BLaER1 treated with 17β-estradiol and CSF1 and Interleukin-3, amounts not matched to agents 10 nM and 100 nM (cell line): ENCODE measurements at regions not wholly inside any gene's neighbourhood (a gene's known extent, or its start where the extent isn't known, plus 50 kb on each side); places are given as distances from the start of the nearest gene placed in this dataset.

Experiments used
- H3K27ac ChIP-seq, 11 experiments: shearing (Covaris generic); formaldehyde crosslinking; 2 replicates each; pipeline ENCODE4 v1.8.1; 2022
- H3K27me3 ChIP-seq, 11 experiments: shearing (Covaris generic); formaldehyde crosslinking; 2 replicates each; pipeline ENCODE4 v1.8.1; 2022
- H3K36me3 ChIP-seq, 11 experiments: shearing (Covaris generic); formaldehyde crosslinking; 2 replicates each; pipeline ENCODE4 v1.8.1; 2022
- H3K4me1 ChIP-seq, 10 experiments: shearing (Covaris generic); formaldehyde crosslinking; 2 replicates each; pipeline ENCODE4 v1.8.1; 2022
- H3K4me2 ChIP-seq, 11 experiments: shearing (Covaris generic); formaldehyde crosslinking; 2 replicates each; pipeline ENCODE4 v1.8.1; 2022
- H3K4me3 ChIP-seq, 10 experiments: shearing (Covaris generic); formaldehyde crosslinking; 2 replicates each; pipeline ENCODE4 v1.8.1; 2022
- H3K9ac ChIP-seq, 11 experiments: shearing (Covaris generic); formaldehyde crosslinking; 2 replicates each; pipeline ENCODE4 v1.8.1; 2022
- H3K9me3 ChIP-seq, 11 experiments: shearing (Covaris generic); formaldehyde crosslinking; replicated peaks in 1 of 11; 2 replicates each; pipeline ENCODE4 v1.8.1; 2022
- H4K20me1 ChIP-seq, 11 experiments: shearing (Covaris generic); formaldehyde crosslinking; 2 replicates each; pipeline ENCODE4 v1.8.1; 2022
- Cebpa-rat ChIP-seq, 11 experiments: shearing (Covaris generic); IDR thresholded peaks; 2 replicates each; pipeline ENCODE4 v1.8.1; 2022

GRCh38 chr5:89208811-89209210, 325.8 kb upstream of the MEF2C start:
- H3K27ac ChIP-seq: no peak overlapping the region
- TF ChIP-seq Cebpa-rat (IDR thresholded peaks at IDR 0.05): no peak

GRCh38 chr5:89208392-89208791, 325.4 kb upstream of the MEF2C start:
- no peak overlapping the region for H3K9ac ChIP-seq
- no peak for TF ChIP-seq Cebpa-rat (IDR thresholded peaks at IDR 0.05)
- no peaks in the 10 kb centered on the region; a peak in 1 of 22 replicates for H3K9me3 ChIP-seq
- no peak overlapping the region for H3K27ac ChIP-seq
- H3K27me3 ChIP-seq: no peaks in the 10 kb centered on the region
- no peaks in the 10 kb centered on the region for H3K36me3 ChIP-seq
- H3K4me3 ChIP-seq: no peak overlapping the region
- H4K20me1 ChIP-seq: no peaks in the 10 kb centered on the region
- no peak overlapping the region for H3K4me2 ChIP-seq
- no peaks in the 10 kb centered on the region for H3K4me1 ChIP-seq

More at GRCh38 chr5:89208811-89209210, 325.8 kb upstream of the MEF2C start:
- Histone ChIP-seq H3K9ac (no peak overlapping the region), H3K4me2 (no peak overlapping the region), H3K27me3 (no peaks in the 10 kb centered on the region), H3K4me3 (no peak overlapping the region), H3K9me3 (no peaks in the 10 kb centered on the region; a peak in 1 of 22 replicates), H3K4me1 (no peaks in the 10 kb centered on the region), H4K20me1 (no peaks in the 10 kb centered on the region), H3K36me3 (no peaks in the 10 kb centered on the region)

- Histone ChIP-seq H3K36me3 (peaks cover 0 to 5% (median 0%) of the 10 kb centered on the region in 11 experiments; a peak in 2 of 22 replicates), H3K4me3 (no peak overlapping the region), H3K9me3 (peaks cover 7 to 13% (median 8%) of the 10 kb centered on the region in 11 experiments), H3K4me2 (no peak overlapping the region), H3K9ac (no peak overlapping the region), H3K4me1 (no peaks in the 10 kb centered on the region), H3K27me3 (no peaks in the 10 kb centered on the region), H4K20me1 (no peaks in the 10 kb centered on the region), H3K27ac (no peak overlapping the region)
- TF ChIP-seq Cebpa-rat (IDR thresholded peaks at IDR 0.05): no peak
Observed at GRCh38 chr5:89204756-89205155, 321.8 kb upstream of the MEF2C start.

- H3K36me3 ChIP-seq: peaks cover 0 to 10% (median 0%) of the 10 kb centered on the region in 11 experiments; a peak in 3 of 22 replicates
- no peaks in the 10 kb centered on the region for H3K4me1 ChIP-seq
- H3K27me3 ChIP-seq: no peaks in the 10 kb centered on the region
- H3K27ac ChIP-seq: no peak overlapping the region
- no peaks in the 10 kb centered on the region for H4K20me1 ChIP-seq
- no peak overlapping the region for H3K9ac ChIP-seq
- TF ChIP-seq Cebpa-rat (IDR thresholded peaks at IDR 0.05): no peak
- no peak overlapping the region for H3K4me2 ChIP-seq
- H3K4me3 ChIP-seq: no peak overlapping the region
- peaks cover 16 to 25% (median 19%) of the 10 kb centered on the region in 11 experiments for H3K9me3 ChIP-seq
Observed at GRCh38 chr5:89203611-89204010, 320.6 kb upstream of the MEF2C start.

- Histone ChIP-seq H3K4me1 (peaks cover 0 to 10% (median 0%) of the 10 kb centered on the region in 10 experiments; a peak in 4 of 20 replicates), H3K9ac (no peak overlapping the region)
- TF ChIP-seq Cebpa-rat (IDR thresholded peaks at IDR 0.05): no peak
Observed at GRCh38 chr5:89200899-89201298, 317.9 kb upstream of the MEF2C start.

GRCh38 chr5:89199306-89199705, 316.3 kb upstream of the MEF2C start:
- no peak for TF ChIP-seq Cebpa-rat (IDR thresholded peaks at IDR 0.05)
- no peak overlapping the region for H3K4me2 ChIP-seq
- H3K9me3 ChIP-seq: peaks cover 23 to 65% (median 43%) of the 10 kb centered on the region in 11 experiments
- H3K36me3 ChIP-seq: peaks cover 0 to 12% (median 0%) of the 10 kb centered on the region in 11 experiments; a peak in 3 of 22 replicates
- no peak overlapping the region for H3K4me3 ChIP-seq
- H3K4me1 ChIP-seq: peaks cover 0 to 12% (median 0%) of the 10 kb centered on the region in 10 experiments; a peak in 4 of 20 replicates
- no peak overlapping the region for H3K27ac ChIP-seq
- no peaks in the 10 kb centered on the region for H3K27me3 ChIP-seq
- H4K20me1 ChIP-seq: no peaks in the 10 kb centered on the region
- no peak overlapping the region for H3K9ac ChIP-seq

More at GRCh38 chr5:89200899-89201298, 317.9 kb upstream of the MEF2C start:
- Histone ChIP-seq H3K27me3 (no peaks in the 10 kb centered on the region), H3K9me3 (peaks cover 23 to 49% (median 34%) of the 10 kb centered on the region in 11 experiments), H3K36me3 (peaks cover 0 to 12% (median 0%) of the 10 kb centered on the region in 11 experiments; a peak in 3 of 22 replicates), H3K27ac (no peak overlapping the region), H3K4me2 (no peak overlapping the region), H3K4me3 (no peak overlapping the region), H4K20me1 (no peaks in the 10 kb centered on the region)

- Histone ChIP-seq H3K4me1 (peaks cover 0 to 26% (median 5%) of the 10 kb centered on the region in 10 experiments; a peak in 10 of 20 replicates), H3K9me3 (peaks cover 0 to 30% (median 19%) of the 10 kb centered on the region in 11 experiments; a peak in 18 of 22 replicates), H4K20me1 (no peaks in the 10 kb centered on the region), H3K27ac (no peak overlapping the region), H3K4me3 (no peak overlapping the region), H3K36me3 (no peaks in the 10 kb centered on the region), H3K9ac (no peak overlapping the region), H3K27me3 (no peaks in the 10 kb centered on the region), H3K4me2 (peak overlapping the region in 6 of 11 experiments; percentile 19 to 69 (median 48); a peak in 9 of 22 replicates)
- no peak for TF ChIP-seq Cebpa-rat (IDR thresholded peaks at IDR 0.05)
Observed at GRCh38 chr5:89191374-89191773, 308.4 kb upstream of the MEF2C start.

GRCh38 chr5:89190515-89191265, 307.7 kb upstream of the MEF2C start:
- peak overlapping the region in 7 of 11 experiments; percentile 11 to 69 (median 46); a peak in 10 of 22 replicates for H3K4me2 ChIP-seq
- no peak overlapping the region; a peak in 1 of 20 replicates for H3K4me3 ChIP-seq
- H3K9ac ChIP-seq: no peak overlapping the region
- no peaks in the 10 kb centered on the region for H4K20me1 ChIP-seq
- no peak overlapping the region for H3K27ac ChIP-seq
- H3K27me3 ChIP-seq: no peaks in the 10 kb centered on the region
- TF ChIP-seq Cebpa-rat (IDR thresholded peaks at IDR 0.05): no peak
- H3K36me3 ChIP-seq: no peaks in the 10 kb centered on the region
- peaks cover 0 to 26% (median 15%) of the 10 kb centered on the region in 11 experiments; a peak in 18 of 22 replicates for H3K9me3 ChIP-seq
- peaks cover 0 to 19% (median 5%) of the 10 kb centered on the region in 10 experiments; a peak in 10 of 20 replicates for H3K4me1 ChIP-seq

- Histone ChIP-seq H3K27me3 (no peaks in the 10 kb centered on the region), H3K4me2 (no peak overlapping the region), H3K27ac (no peak overlapping the region), H3K4me1 (peaks cover 0 to 18% (median 5%) of the 10 kb centered on the region in 10 experiments; a peak in 10 of 20 replicates), H3K36me3 (no peaks in the 10 kb centered on the region), H3K4me3 (no peak overlapping the region), H3K9me3 (no peaks in the 10 kb centered on the region; a peak in 1 of 22 replicates), H4K20me1 (no peaks in the 10 kb centered on the region), H3K9ac (no peak overlapping the region)
- TF ChIP-seq Cebpa-rat (IDR thresholded peaks at IDR 0.05): no peak
Observed at GRCh38 chr5:89187883-89188465, 305.0 kb upstream of the MEF2C start.
